ENCODE measurements at regions not wholly inside any gene's neighbourhood (a gene's known extent, or its start where the extent isn't known, plus 50 kb on each side); places are given as distances from the start of the nearest gene placed in this dataset.

DNA sequence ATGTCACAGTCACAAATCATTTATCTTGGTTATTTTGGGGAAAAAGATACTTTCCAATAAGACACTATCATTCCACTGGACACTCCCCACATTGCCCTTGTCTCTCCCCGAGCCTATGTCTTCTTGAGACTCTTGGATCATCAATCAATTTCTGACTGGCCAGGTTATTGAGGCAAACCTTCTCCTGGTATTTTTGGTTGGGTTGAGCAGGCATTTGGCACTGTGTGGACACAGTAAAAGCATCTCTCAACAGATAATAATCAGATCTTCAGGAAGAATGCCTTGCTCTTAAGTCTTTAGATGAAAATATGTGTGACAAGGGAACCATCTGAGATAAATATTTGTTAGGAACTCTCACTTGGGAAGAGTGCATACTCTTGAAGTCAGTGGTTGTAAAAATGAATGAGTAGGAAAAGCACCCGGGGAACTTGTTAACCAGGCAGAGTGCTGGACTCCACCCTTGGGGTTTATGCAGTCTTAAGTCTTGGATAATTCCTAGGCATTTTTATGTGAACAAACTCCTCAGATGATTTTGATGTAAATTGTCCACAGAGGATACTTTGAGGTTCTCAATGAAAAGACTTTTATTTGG lies 223.8 kb upstream of the CLINT1 start:
- TF ChIP-seq, protein P1, sequence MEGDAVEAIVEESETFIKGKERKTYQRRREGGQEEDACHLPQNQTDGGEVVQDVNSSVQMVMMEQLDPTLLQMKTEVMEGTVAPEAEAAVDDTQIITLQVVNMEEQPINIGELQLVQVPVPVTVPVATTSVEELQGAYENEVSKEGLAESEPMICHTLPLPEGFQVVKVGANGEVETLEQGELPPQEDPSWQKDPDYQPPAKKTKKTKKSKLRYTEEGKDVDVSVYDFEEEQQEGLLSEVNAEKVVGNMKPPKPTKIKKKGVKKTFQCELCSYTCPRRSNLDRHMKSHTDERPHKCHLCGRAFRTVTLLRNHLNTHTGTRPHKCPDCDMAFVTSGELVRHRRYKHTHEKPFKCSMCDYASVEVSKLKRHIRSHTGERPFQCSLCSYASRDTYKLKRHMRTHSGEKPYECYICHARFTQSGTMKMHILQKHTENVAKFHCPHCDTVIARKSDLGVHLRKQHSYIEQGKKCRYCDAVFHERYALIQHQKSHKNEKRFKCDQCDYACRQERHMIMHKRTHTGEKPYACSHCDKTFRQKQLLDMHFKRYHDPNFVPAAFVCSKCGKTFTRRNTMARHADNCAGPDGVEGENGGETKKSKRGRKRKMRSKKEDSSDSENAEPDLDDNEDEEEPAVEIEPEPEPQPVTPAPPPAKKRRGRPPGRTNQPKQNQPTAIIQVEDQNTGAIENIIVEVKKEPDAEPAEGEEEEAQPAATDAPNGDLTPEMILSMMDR (IDR thresholded peaks at IDR 0.05; ENCODE audit: low read length): no peak
- TF ChIP-seq EZH2phosphoT487 (IDR thresholded peaks at IDR 0.05; ENCODE audit: low read length): no peak

Measured in MM.1S (cell line).